Fibroblast of peridontal ligament (primary cell): ENCODE measurements at regions not wholly inside any gene's neighbourhood (a gene's known extent, or its start where the extent isn't known, plus 50 kb on each side); places are given as distances from the start of the nearest gene placed in this dataset.

Source experiments
- DNase-seq: peaks from one replicate; pipeline ENCODE4 v3.0.0-alpha.2; 2010; ENCODE audit errors: extremely low read depth

DNA sequence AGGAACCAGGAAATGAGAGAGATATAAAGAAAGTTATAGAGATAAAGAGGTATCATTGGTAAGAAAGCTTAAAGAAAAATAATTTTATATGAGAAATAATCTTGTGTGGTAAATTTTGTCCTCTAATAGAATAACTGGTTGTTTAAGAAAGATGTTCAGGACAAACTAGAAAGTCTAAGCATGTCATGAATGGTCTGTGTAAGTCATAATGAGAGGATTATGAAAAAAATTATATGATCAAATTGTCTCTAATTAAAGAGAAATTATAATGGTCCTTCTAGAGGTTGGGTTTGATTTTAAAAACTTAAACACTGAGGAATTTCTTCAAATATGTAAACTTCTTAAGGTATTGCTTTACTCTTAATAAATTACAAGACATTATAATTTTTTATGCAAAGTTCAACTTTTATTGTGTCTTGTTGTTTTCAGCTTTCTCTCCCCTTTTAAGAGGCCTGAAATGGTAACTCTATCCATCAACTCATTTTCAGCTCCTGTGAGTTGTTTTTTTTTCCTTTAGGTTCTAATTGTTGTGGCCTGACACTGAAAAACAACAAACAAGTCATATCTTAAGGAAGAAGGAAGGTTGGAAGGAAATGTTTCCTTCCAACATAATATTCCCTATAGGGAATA is 88.2 kb upstream of the CNOT2 start:
- no peak for DNase-seq

DNA sequence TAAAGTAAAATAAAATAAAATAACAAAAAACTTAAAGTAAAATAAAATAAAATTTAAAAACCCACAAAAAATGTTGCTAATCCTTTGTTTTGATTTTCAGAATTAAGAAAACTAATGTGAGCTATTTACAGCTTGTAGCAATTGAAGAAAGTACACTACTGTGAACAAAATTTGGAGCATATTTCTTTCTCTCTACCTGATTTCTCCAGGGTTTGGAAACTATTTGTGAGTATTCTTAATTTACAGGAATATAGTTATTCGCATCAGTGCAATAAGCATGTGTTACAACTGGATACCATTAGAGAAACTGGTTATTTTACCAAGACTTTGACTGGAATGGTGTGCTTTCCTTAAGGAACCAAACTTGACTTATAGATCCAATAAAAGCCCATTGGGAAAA is 86.1 kb upstream of the CNOT2 start:
- no peak for DNase-seq

DNA sequence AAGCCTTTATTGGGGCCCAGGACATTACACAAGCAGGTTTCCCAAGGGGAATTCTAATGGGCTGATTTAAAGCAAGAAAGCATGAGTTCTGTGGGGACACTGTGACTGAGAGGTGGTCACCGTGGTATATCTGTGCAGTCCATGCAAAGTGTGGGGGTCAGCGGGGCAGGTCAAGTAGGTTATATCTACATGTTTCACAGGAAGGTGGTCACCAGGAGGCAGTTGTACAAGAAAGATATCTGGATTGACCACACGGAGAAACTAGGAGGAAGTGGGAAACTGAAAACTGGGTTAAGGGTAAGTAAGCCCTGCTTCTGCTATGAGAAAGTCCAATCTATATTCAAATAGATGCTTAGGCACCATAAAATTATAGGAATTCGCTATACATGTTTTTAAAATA is 77.8 kb upstream of the CNOT2 start:
- no peak for DNase-seq

DNA sequence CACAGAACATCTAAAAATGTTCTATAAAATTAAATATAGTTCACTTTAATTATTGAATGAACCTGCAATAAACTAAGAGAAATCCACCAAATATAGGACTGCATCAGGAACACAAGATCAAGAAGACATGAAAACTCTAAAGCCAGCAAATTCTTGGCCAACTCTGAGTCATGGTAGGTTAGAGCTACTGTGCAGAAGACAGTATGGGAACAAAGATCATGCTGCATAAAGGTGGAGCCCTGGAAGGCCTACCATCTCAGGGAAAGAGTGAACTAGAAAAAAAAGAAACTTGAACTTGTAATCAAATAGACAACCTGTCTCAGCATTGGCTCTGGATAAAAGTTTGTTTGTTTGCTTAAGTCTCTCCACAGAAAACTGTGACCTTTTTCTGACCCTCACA is 66.9 kb upstream of the CNOT2 start:
- DNase-seq, result no peak

DNA sequence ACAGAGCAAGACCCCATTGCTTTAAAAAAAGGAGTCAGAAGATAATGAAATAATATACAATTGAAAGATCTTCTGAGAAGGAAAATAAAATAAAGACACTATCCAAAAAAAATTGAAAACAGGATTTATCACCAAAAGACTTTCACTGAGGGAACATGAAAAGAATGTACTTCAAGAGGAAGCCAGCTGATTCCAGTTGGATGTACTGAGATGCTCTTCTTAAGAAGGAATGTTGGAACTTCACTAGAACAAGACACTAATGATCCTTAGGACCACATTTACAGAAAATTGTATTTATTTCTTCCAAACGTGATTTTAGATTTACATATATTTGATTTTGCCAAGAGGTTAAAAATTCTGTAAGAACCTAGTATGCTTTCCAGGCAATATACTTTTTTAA is 65.6 kb upstream of the CNOT2 start:
- DNase-seq, result no peak

DNA sequence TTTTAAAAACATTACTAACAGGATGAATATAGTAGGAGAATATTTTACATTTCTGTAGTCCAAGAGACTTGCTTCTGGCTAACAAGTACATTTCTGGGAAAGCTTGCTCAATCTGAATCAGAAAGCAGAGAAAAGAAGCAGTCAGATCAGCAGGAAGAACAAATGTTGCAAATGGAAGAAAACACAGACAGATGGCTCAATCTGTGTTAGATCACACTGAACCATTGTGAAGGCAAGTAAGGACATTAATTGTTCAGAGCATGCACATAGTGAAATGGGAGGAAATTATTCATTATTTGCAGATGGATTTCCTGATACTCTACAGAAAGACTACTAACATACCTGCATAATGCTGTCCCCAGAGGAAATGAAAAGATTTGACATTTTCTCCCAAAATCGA is 65.2 kb upstream of the CNOT2 start:
- DNase-seq, result peak; percentile 24

DNA sequence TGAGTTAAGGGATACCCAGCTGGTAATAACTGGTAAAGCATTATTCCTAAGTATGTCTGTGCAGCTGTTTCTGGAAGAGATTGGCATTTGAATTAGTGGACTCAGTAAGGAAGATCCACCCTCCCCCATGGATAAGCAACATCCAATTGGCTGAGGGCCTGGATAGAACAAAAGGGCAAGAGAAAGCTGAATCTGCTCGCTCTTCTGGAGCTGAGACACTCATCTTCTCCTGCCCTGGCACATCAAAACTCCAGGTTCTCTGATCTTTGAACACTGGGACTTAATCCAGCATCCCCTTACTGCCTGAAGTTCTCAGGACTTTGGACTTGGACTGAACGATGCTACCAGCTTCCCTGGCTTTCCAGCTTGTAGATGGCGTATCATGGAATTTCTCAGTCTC is 63.1 kb upstream of the CNOT2 start:
- DNase-seq, result no peak

DNA sequence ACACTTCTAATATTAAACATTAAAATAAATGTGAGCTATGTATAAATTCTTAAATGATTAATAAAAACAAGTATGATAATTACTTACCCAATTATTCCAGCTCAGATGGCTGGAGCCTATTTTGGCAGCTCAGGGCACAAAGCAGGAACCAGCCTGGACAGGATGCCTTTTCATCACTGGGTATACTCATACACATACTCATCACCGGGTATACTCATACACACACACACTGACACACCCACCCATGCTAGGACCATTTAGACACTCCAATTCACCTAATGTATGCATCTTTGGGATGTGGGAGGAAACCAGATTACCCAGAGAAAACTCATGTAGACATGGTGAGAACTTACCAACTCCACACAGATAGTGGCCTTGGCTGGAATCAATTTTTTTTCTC is 57.9 kb upstream of the CNOT2 start:
- DNase-seq, result no peak

DNA sequence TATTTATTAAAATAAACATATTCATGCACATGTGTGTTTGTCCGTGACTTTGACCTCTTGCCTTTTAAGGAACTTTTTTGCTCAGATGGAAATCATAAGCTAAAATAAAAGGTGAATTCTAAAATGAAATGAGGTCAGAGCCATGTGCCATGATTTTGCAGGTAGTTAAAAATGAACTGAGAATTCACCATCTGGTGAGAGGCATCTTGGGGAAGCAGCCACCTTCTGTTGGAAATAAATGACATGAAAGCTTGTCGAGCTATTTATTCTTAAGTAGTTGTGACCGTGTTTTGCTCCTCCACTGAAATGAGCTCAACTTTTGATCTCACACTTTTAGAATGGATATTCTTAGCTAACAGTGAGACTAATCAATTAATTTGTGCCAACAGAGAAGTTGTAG is 56.8 kb upstream of the CNOT2 start:
- DNase-seq, result no peak

DNA sequence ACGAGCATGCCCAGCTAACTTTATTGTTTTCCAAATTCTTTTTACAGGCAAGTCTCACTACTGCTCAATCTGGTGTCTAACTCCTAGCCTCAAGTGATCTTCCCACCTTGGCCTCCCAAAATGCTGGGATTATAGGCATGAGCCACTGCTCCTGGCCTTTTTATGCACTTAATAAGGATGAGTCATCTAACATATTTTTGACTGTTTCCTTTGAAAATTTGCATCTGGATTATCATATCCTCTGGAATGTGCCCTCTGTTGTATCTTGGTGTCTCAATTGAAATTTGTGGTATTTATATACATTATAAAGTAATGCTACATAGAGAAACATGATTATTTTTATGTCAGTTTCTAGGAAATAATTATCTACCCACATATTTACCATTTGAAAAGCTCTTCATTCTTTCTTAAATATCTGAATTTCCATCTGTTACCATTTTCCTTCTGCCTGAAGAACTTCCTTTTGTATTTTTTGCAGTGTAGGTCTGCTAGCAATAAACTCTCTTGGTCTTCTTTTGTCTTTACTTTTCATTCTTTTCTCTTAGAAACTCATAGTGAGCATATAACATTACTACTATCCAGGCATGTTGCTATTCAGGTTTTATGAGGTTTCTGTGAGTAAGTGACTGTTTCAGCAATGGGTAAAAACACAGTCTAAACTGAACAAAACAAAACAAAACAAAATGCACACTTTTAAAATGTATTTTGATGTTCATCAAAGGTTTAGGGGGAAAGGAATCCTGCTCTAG is 52.8 kb upstream of the CNOT2 start:
- DNase-seq, result peak; percentile 11
